ENCODE measurements at regions not wholly inside any gene's neighbourhood (a gene's known extent, or its start where the extent isn't known, plus 50 kb on each side); places are given as distances from the start of the nearest gene placed in this dataset.

DNA sequence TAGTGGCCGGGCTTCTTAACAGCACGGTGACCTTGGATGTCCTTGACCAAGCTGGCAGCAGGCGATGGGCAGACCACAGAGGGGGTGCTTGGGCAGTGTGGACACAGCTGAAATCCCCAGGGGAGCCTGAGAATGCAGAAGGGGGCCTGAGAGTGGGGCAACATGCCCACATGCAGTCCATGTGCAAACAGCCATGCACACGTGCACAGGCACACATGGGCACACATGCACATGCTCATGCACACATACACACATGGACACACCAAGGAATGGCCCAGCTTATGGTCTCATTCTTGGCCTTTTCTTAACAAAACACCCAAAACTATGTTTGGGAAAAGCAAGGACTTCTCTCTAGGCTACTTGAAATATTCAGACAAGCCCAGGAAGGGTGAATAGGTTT is 483.9 kb upstream of the MKI67 start:
- Histone ChIP-seq H3K4me2 (ENCODE audit: low read length, poor library complexity, severe bottlenecking) (no peak overlapping the region), H3K4me1 (ENCODE audit: control insufficient read depth, insufficient read depth, low read depth, low read length) (no peaks in the 10 kb centered on the region), H2BK12ac (ENCODE audit: low read length in 2 of 2) (no peak overlapping the region), H2BK5ac (ENCODE audit: low read depth, low read length, poor library complexity, severe bottlenecking) (no peak overlapping the region), H3K27me3 (ENCODE audit: control insufficient read depth in 1 of 2, insufficient read depth in 1 of 2, low read length in 2 of 2) (no peaks in the 10 kb centered on the region), H3K79me1 (replicated peaks; ENCODE audit: low read length, poor library complexity, severe bottlenecking) (no peaks in the 10 kb centered on the region), H3K18ac (ENCODE audit: low read depth in 1 of 2, low read length in 2 of 2) (no peak overlapping the region), H3K4me3 (ENCODE audit: insufficient read depth in 1 of 2, low read depth in 1 of 2, low read length in 2 of 2) (no peak overlapping the region), H2BK120ac (ENCODE audit: low read depth, low read length) (no peak overlapping the region), H2BK15ac (ENCODE audit: low read depth, poor library complexity, severe bottlenecking) (no peak overlapping the region), H3K27ac (ENCODE audit: low read length, poor library complexity, severe bottlenecking) (no peak overlapping the region), H3K9ac (ENCODE audit: low read length) (no peak overlapping the region), H2AK5ac (ENCODE audit: low read length, severe bottlenecking) (no peak overlapping the region), H4K8ac (ENCODE audit: low read length) (no peak overlapping the region), H3K14ac (ENCODE audit: low read length in 2 of 2) (no peak overlapping the region), H3K23ac (ENCODE audit: low read length in 2 of 2) (no peak overlapping the region), H3K9me3 (ENCODE audit: control insufficient read depth, low read length) (no peaks in the 10 kb centered on the region), H3K4ac (ENCODE audit: low read depth in 1 of 2, low read length in 2 of 2) (no peak overlapping the region), H4K91ac (ENCODE audit: low read length) (no peak overlapping the region), H3K36me3 (ENCODE audit: control insufficient read depth in 1 of 2, insufficient read depth in 2 of 2, low read depth in 1 of 2, low read length in 2 of 2) (no peaks in the 10 kb centered on the region), H2AFZ (ENCODE audit: low read depth, low read length) (no peak overlapping the region)
- DNase-seq: no peak
- WGBS: 73% methylated on average over 4 of the region's 4 CpGs

DNA sequence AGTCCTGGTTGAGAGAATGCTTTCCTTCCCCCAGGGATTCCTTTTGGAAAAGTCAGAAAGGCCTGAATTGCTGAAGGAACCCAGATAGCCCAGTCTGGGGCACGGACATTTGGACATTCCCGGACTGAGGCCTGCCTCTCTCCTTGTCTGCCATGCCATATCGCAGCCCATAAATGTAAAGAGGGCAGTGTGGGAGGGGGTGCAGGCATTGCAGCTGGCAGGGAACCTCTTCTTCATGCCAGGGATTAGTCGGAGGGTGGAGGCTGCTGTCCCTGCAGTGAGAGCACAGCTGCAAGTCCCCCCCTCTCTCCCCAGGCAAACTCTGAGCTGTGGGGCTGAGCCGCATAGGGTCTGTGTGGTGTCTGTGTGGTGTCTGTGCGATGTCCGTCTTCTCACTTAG is 486.0 kb upstream of the MKI67 start:
- no peak overlapping the region for H2BK120ac ChIP-seq (ENCODE audit: low read depth, low read length)
- H3K4me1 ChIP-seq (ENCODE audit: control insufficient read depth, insufficient read depth, low read depth, low read length): no peaks in the 10 kb centered on the region
- H3K9me3 ChIP-seq (ENCODE audit: control insufficient read depth, low read length): no peaks in the 10 kb centered on the region
- no peaks in the 10 kb centered on the region for H3K27me3 ChIP-seq (ENCODE audit: control insufficient read depth in 1 of 2, insufficient read depth in 1 of 2, low read length in 2 of 2)
- DNase-seq: no peak
- H3K36me3 ChIP-seq (ENCODE audit: control insufficient read depth in 1 of 2, insufficient read depth in 2 of 2, low read depth in 1 of 2, low read length in 2 of 2): no peaks in the 10 kb centered on the region
- no peak overlapping the region for H2BK5ac ChIP-seq (ENCODE audit: low read depth, low read length, poor library complexity, severe bottlenecking)
- 82% methylated on average over 3 of the region's 7 CpGs for WGBS
- no peak overlapping the region for H3K27ac ChIP-seq (ENCODE audit: low read length, poor library complexity, severe bottlenecking)
- H4K8ac ChIP-seq (ENCODE audit: low read length): no peak overlapping the region
- no peak overlapping the region for H3K4me2 ChIP-seq (ENCODE audit: low read length, poor library complexity, severe bottlenecking)
- H3K79me1 ChIP-seq (replicated peaks; ENCODE audit: low read length, poor library complexity, severe bottlenecking): no peaks in the 10 kb centered on the region
- no peak overlapping the region for H3K23ac ChIP-seq (ENCODE audit: low read length in 2 of 2)
- H4K91ac ChIP-seq (ENCODE audit: low read length): no peak overlapping the region
- H3K14ac ChIP-seq (ENCODE audit: low read length in 2 of 2): no peak overlapping the region
- no peak overlapping the region for H3K4ac ChIP-seq (ENCODE audit: low read depth in 1 of 2, low read length in 2 of 2)
- H2BK12ac ChIP-seq (ENCODE audit: low read length in 2 of 2): no peak overlapping the region
- no peak overlapping the region for H3K4me3 ChIP-seq (ENCODE audit: insufficient read depth in 1 of 2, low read depth in 1 of 2, low read length in 2 of 2)
- H3K18ac ChIP-seq (ENCODE audit: low read depth in 1 of 2, low read length in 2 of 2): no peak overlapping the region
- H2BK15ac ChIP-seq (ENCODE audit: low read depth, poor library complexity, severe bottlenecking): no peak overlapping the region
- no peak overlapping the region for H2AFZ ChIP-seq (ENCODE audit: low read depth, low read length)
- no peak overlapping the region for H2AK5ac ChIP-seq (ENCODE audit: low read length, severe bottlenecking)
- H3K9ac ChIP-seq (ENCODE audit: low read length): no peak overlapping the region

GRCh38 chr10:128612631-128613030 is 486.4 kb upstream of the MKI67 start:
- H2BK5ac ChIP-seq (ENCODE audit: low read depth, low read length, poor library complexity, severe bottlenecking): no peak overlapping the region
- no peak overlapping the region for H2BK12ac ChIP-seq (ENCODE audit: low read length in 2 of 2)
- H3K18ac ChIP-seq (ENCODE audit: low read depth in 1 of 2, low read length in 2 of 2): no peak overlapping the region
- H3K9ac ChIP-seq (ENCODE audit: low read length): no peak overlapping the region
- DNase-seq: no peak
- H3K23ac ChIP-seq (ENCODE audit: low read length in 2 of 2): no peak overlapping the region
- no peaks in the 10 kb centered on the region for H3K79me1 ChIP-seq (replicated peaks; ENCODE audit: low read length, poor library complexity, severe bottlenecking)
- no peak overlapping the region for H2AK5ac ChIP-seq (ENCODE audit: low read length, severe bottlenecking)
- no peaks in the 10 kb centered on the region for H3K27me3 ChIP-seq (ENCODE audit: control insufficient read depth in 1 of 2, insufficient read depth in 1 of 2, low read length in 2 of 2)
- H3K27ac ChIP-seq (ENCODE audit: low read length, poor library complexity, severe bottlenecking): no peak overlapping the region
- WGBS: 92% methylated on average over 9 of the region's 9 CpGs
- H2BK15ac ChIP-seq (ENCODE audit: low read depth, poor library complexity, severe bottlenecking): no peak overlapping the region
- H3K4ac ChIP-seq (ENCODE audit: low read depth in 1 of 2, low read length in 2 of 2): no peak overlapping the region
- H3K9me3 ChIP-seq (ENCODE audit: control insufficient read depth, low read length): no peaks in the 10 kb centered on the region
- no peaks in the 10 kb centered on the region for H3K36me3 ChIP-seq (ENCODE audit: control insufficient read depth in 1 of 2, insufficient read depth in 2 of 2, low read depth in 1 of 2, low read length in 2 of 2)
- H4K91ac ChIP-seq (ENCODE audit: low read length): no peak overlapping the region
- no peak overlapping the region for H3K4me3 ChIP-seq (ENCODE audit: insufficient read depth in 1 of 2, low read depth in 1 of 2, low read length in 2 of 2)
- H2BK120ac ChIP-seq (ENCODE audit: low read depth, low read length): no peak overlapping the region
- no peak overlapping the region for H3K14ac ChIP-seq (ENCODE audit: low read length in 2 of 2)
- no peak overlapping the region for H2AFZ ChIP-seq (ENCODE audit: low read depth, low read length)
- no peak overlapping the region for H3K4me2 ChIP-seq (ENCODE audit: low read length, poor library complexity, severe bottlenecking)
- no peaks in the 10 kb centered on the region for H3K4me1 ChIP-seq (ENCODE audit: control insufficient read depth, insufficient read depth, low read depth, low read length)
- no peak overlapping the region for H4K8ac ChIP-seq (ENCODE audit: low read length)

GRCh38 chr10:128614016-128614605 is 487.9 kb upstream of the MKI67 start:
- H3K4me1 ChIP-seq (ENCODE audit: control insufficient read depth, insufficient read depth, low read depth, low read length): no peaks in the 10 kb centered on the region
- no peak overlapping the region for H3K4me3 ChIP-seq (ENCODE audit: insufficient read depth in 1 of 2, low read depth in 1 of 2, low read length in 2 of 2)
- no peaks in the 10 kb centered on the region for H3K36me3 ChIP-seq (ENCODE audit: control insufficient read depth in 1 of 2, insufficient read depth in 2 of 2, low read depth in 1 of 2, low read length in 2 of 2)
- WGBS: 81% methylated on average over 8 of the region's 11 CpGs
- no peak overlapping the region for H3K23ac ChIP-seq (ENCODE audit: low read length in 2 of 2)
- DNase-seq: no peak
- no peak overlapping the region for H2BK5ac ChIP-seq (ENCODE audit: low read depth, low read length, poor library complexity, severe bottlenecking)
- H3K14ac ChIP-seq (ENCODE audit: low read length in 2 of 2): no peak overlapping the region
- peaks cover 0 to under 1% of the 10 kb centered on the region in 2 experiments for H3K27me3 ChIP-seq (ENCODE audit: control insufficient read depth in 1 of 2, insufficient read depth in 1 of 2, low read length in 2 of 2)
- no peak overlapping the region for H3K4ac ChIP-seq (ENCODE audit: low read depth in 1 of 2, low read length in 2 of 2)
- H2BK12ac ChIP-seq (ENCODE audit: low read length in 2 of 2): no peak overlapping the region
- H3K18ac ChIP-seq (ENCODE audit: low read depth in 1 of 2, low read length in 2 of 2): no peak overlapping the region
- H2BK120ac ChIP-seq (ENCODE audit: low read depth, low read length): no peak overlapping the region
- no peak overlapping the region for H2AK5ac ChIP-seq (ENCODE audit: low read length, severe bottlenecking)
- H3K9me3 ChIP-seq (ENCODE audit: control insufficient read depth, low read length): no peaks in the 10 kb centered on the region
- H3K9ac ChIP-seq (ENCODE audit: low read length): no peak overlapping the region
- no peak overlapping the region for H3K4me2 ChIP-seq (ENCODE audit: low read length, poor library complexity, severe bottlenecking)
- H2BK15ac ChIP-seq (ENCODE audit: low read depth, poor library complexity, severe bottlenecking): no peak overlapping the region
- H4K91ac ChIP-seq (ENCODE audit: low read length): no peak overlapping the region
- H3K79me1 ChIP-seq (replicated peaks; ENCODE audit: low read length, poor library complexity, severe bottlenecking): no peaks in the 10 kb centered on the region
- H3K27ac ChIP-seq (ENCODE audit: low read length, poor library complexity, severe bottlenecking): no peak overlapping the region
- no peak overlapping the region for H2AFZ ChIP-seq (ENCODE audit: low read depth, low read length)
- H4K8ac ChIP-seq (ENCODE audit: low read length): no peak overlapping the region

All from mesenchymal stem cell (in vitro differentiated cells and primary cell).